Endothelial cell of umbilical vein (primary cell): ENCODE measurements at regions not wholly inside any gene's neighbourhood (a gene's known extent, or its start where the extent isn't known, plus 50 kb on each side); places are given as distances from the start of the nearest gene placed in this dataset.

Experiments
- BruUV-seq: library from RNA; stranded (reverse); fragments of 400-500 nt; replicated peaks from 2 replicates; lab custom pipeline; 2021; lab: Mats Ljungman, UMichigan
- CTCF ChIA-PET: fragments of 300-600, 350-600 bp; sonication (Branson Sonifier 250); formaldehyde crosslinking; loops from one replicate; lab custom pipeline; 2021; ENCODE audit warnings: antibody characterized with exemption, inconsistent platforms; lab: Charles Lee
- POLR2A ChIA-PET: fragments of 300-600, 350-600 bp; sonication (Branson Sonifier 250); formaldehyde crosslinking; loops from one replicate; lab custom pipeline; 2021; ENCODE audit warnings: antibody characterized with exemption, inconsistent platforms; lab: Charles Lee
- DNase-seq: peaks from one replicate; pipeline ENCODE4 v3.0.0-alpha.2; 2011; ENCODE audit warnings: low read depth, low spot score
- FAIRE-seq: peaks from 2 replicates; lab custom pipeline; 2011; peaks lifted over from hg19 to GRCh38; lab: Jason Lieb, UNC
- H2AFZ ChIP-seq: 2 replicates; pipeline ENCODE4 v1.6.0; 2012; ENCODE audit warnings: low read depth, low read length, control low read depth, inconsistent platforms
- H3K27ac ChIP-seq: 2 replicates; pipeline ENCODE4 v1.5.1; 2011; ENCODE audit warnings: low read depth, mild to moderate bottlenecking, control low read depth, low read length, moderate library complexity; ENCODE audit not compliant: insufficient read depth
- H3K27me3 ChIP-seq, 2 experiments: 2 replicates each; pipeline versions ENCODE4 v1.6.0 to v1.6.1; 2011; ENCODE audit warnings: low read length in 2 of 2, mixed read lengths in 1 of 2; ENCODE audit not compliant: control insufficient read depth in 2 of 2, insufficient read depth in 2 of 2
- H3K36me3 ChIP-seq, 2 experiments: 2 replicates in 1 of 2; 3 replicates in 1 of 2; pipeline ENCODE4 v1.5.1; 2011; ENCODE audit warnings: low read length in 2 of 2, mild to moderate bottlenecking in 1 of 2, moderate library complexity in 1 of 2; ENCODE audit not compliant: control insufficient read depth in 2 of 2, insufficient read depth in 2 of 2; ENCODE audit errors: extremely low read depth in 1 of 2
- H3K4me1 ChIP-seq: 3 replicates; pipeline ENCODE4 v1.5.1; 2011; ENCODE audit warnings: mild to moderate bottlenecking, low read length; ENCODE audit not compliant: control insufficient read depth, insufficient read depth; ENCODE audit errors: extremely low read depth
- H3K4me2 ChIP-seq: 2 replicates; pipeline ENCODE4 v1.6.1; 2011; ENCODE audit warnings: low read length, control low read depth, mixed read lengths; ENCODE audit not compliant: insufficient read depth
- H3K4me3 ChIP-seq, 3 experiments: fragments of 200-600 bp in 1 of 3; sonication (generic), shearing (Covaris generic) in 1 of 3; replicated peaks in 1 of 3; 2 replicates each; pipeline ENCODE4 v1.5.1; 2011 to 2016; ENCODE audit warnings: control low read depth in 3 of 3, low read length in 3 of 3, mild to moderate bottlenecking in 2 of 3, inconsistent platforms in 1 of 3, low read depth in 1 of 3, moderate library complexity in 1 of 3; ENCODE audit not compliant: insufficient read depth in 1 of 3
- H3K79me2 ChIP-seq: 2 replicates; pipeline ENCODE4 v1.6.0; 2012; ENCODE audit warnings: low read length, inconsistent platforms; ENCODE audit not compliant: control insufficient read depth, insufficient read depth
- H3K9ac ChIP-seq: replicated peaks from 2 replicates; pipeline ENCODE3; 2011; ENCODE audit warnings: low read length, control low read depth; ENCODE audit not compliant: insufficient read depth; ENCODE audit errors: extremely low read depth
- H3K9me1 ChIP-seq: replicated peaks from 3 replicates; pipeline ENCODE4 v1.6.0; 2011; ENCODE audit warnings: mild to moderate bottlenecking, low read length; ENCODE audit not compliant: control insufficient read depth, insufficient read depth; ENCODE audit errors: extremely low read depth
- H3K9me3 ChIP-seq: replicated peaks from 2 replicates; pipeline ENCODE4 v1.5.1; 2012; ENCODE audit warnings: low read length, inconsistent platforms; ENCODE audit not compliant: control insufficient read depth, insufficient read depth
- H4K20me1 ChIP-seq: replicated peaks from 2 replicates; pipeline ENCODE3; 2011; ENCODE audit warnings: mild to moderate bottlenecking, low read length; ENCODE audit not compliant: control insufficient read depth, insufficient read depth; ENCODE audit errors: extremely low read depth
- FOS ChIP-seq: IDR thresholded peaks from 2 replicates; pipeline ENCODE4 v1.6.1; 2011; ENCODE audit warnings: mild to moderate bottlenecking, low read length, moderate library complexity, borderline replicate concordance; ENCODE audit not compliant: insufficient read depth
- MAX ChIP-seq: IDR thresholded peaks from 2 replicates; pipeline ENCODE4 v1.6.1; 2011; ENCODE audit not compliant: insufficient read depth, insufficient read length
- MYC ChIP-seq: IDR thresholded peaks from one replicate; pipeline ENCODE4 v1.6.1; 2011; ENCODE audit warnings: mild to moderate bottlenecking, low read depth, low read length
- POLR2AphosphoS5 ChIP-seq: IDR thresholded peaks from 2 replicates; pipeline ENCODE4 v1.6.1; 2012; ENCODE audit warnings: low read depth, mild to moderate bottlenecking, control low read depth, low read length, moderate library complexity; ENCODE audit not compliant: insufficient read depth
- dilution Hi-C: fragments of 300-500 bp; cut with MboI; formaldehyde crosslinking; loops from one replicate; pipeline ENCODE4 v1.15.0; 2019; ENCODE audit warnings: low sequenced_read_pairs; ENCODE audit not compliant: extremely low pct_ligation_motif_present
- intact Hi-C: fragments of 100-400 bp; cut with micrococcal nuclease; formaldehyde crosslinking; loops from one replicate; pipeline ENCODE4 v1.10.0; 2022
- TF ChIP-seq, protein P1 (sequence below), 2 donors: IDR thresholded peaks; 1 replicate in 1 of 2; 2 replicates in 1 of 2; pipeline ENCODE4 v1.5.1; 2011; ENCODE audit warnings: low read length in 2 of 2, mild to moderate bottlenecking in 2 of 2, moderate library complexity in 2 of 2, control low read depth in 1 of 2, inconsistent platforms in 1 of 2, low read depth in 1 of 2; ENCODE audit not compliant: insufficient read depth in 1 of 2; ENCODE audit errors: extremely low read depth in 1 of 2

- H3K4me1 ChIP-seq, result no peaks in the 10 kb centered on the region
- dilution Hi-C loops (no loop called here), intact Hi-C loops (no loop called here)
- H3K79me2 ChIP-seq, result no peaks in the 10 kb centered on the region
- no peak for TF ChIP-seq MAX
- TF ChIP-seq MYC, result no peak
- no peak overlapping the region for H3K4me2 ChIP-seq
- DNase-seq (no peak), FAIRE-seq (no peak)
- no peak overlapping the region for H3K4me3 ChIP-seq
- H3K9me3 ChIP-seq, result no peaks in the 10 kb centered on the region
- H4K20me1 ChIP-seq, result no peaks in the 10 kb centered on the region
- CTCF ChIA-PET, result interaction anchor here (1.0 to 1.4 kb wide), 2 partner anchors 14 to 35 kb away, joined by 3 to 5 read pairs; no protein-coding TSS in a partner anchor
- H3K36me3 ChIP-seq, result no peaks in the 10 kb centered on the region
- no TSS peak for BruUV-seq
- no peak overlapping the region for H3K27ac ChIP-seq
- no peak overlapping the region for H3K9ac ChIP-seq
- no peaks in the 10 kb centered on the region for H3K9me1 ChIP-seq
- H3K27me3 ChIP-seq, result no peaks in the 10 kb centered on the region
- no peak overlapping the region for H2AFZ ChIP-seq
- POLR2A ChIA-PET, result no interaction called here
Observed at GRCh38 chr11:110984147-110984546, 261.4 kb upstream of the POU2AF2 start.

DNA sequence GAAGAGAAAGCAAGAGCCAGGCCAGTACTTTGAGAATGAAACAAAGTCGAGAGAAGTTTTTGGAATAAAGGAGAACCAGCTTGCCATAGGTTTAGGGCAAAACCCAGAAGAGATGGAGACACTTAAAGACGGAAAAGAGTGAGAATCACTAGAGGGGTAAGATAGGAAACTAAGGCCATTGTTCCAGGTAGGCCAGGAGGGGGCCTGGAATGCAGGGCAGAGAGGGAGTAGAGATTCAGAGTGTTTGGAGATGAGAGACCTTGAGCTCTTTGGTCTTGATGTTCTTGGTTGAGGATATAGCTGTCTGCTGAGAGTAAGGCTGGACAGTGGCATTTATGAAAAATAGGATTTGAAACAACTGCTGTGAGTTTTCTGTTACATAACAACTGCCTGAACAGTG lies 263.3 kb upstream of the POU2AF2 start:
- Histone ChIP-seq H3K9me3 (no peaks in the 10 kb centered on the region), H3K27me3 (no peaks in the 10 kb centered on the region), H3K4me2 (no peak overlapping the region), H3K4me3 (no peak overlapping the region), H2AFZ (no peak overlapping the region), H3K79me2 (no peaks in the 10 kb centered on the region), H3K27ac (no peak overlapping the region), H3K9ac (no peak overlapping the region), H3K36me3 (no peaks in the 10 kb centered on the region), H3K9me1 (no peaks in the 10 kb centered on the region), H4K20me1 (no peaks in the 10 kb centered on the region), H3K4me1 (no peaks in the 10 kb centered on the region)
- ChIA-PET CTCF (no interaction called here), POLR2A (no interaction called here)
- dilution Hi-C loops, result no loop called here
- no peak for FAIRE-seq
- TF ChIP-seq, protein P1, sequence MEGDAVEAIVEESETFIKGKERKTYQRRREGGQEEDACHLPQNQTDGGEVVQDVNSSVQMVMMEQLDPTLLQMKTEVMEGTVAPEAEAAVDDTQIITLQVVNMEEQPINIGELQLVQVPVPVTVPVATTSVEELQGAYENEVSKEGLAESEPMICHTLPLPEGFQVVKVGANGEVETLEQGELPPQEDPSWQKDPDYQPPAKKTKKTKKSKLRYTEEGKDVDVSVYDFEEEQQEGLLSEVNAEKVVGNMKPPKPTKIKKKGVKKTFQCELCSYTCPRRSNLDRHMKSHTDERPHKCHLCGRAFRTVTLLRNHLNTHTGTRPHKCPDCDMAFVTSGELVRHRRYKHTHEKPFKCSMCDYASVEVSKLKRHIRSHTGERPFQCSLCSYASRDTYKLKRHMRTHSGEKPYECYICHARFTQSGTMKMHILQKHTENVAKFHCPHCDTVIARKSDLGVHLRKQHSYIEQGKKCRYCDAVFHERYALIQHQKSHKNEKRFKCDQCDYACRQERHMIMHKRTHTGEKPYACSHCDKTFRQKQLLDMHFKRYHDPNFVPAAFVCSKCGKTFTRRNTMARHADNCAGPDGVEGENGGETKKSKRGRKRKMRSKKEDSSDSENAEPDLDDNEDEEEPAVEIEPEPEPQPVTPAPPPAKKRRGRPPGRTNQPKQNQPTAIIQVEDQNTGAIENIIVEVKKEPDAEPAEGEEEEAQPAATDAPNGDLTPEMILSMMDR (IDR thresholded peaks at IDR 0.05; ENCODE audit: extremely low read depth in 1 of 2, insufficient read depth in 1 of 2, low read depth in 1 of 2, low read length in 2 of 2), result no peak
- TF ChIP-seq POLR2AphosphoS5 (no peak), FOS (no peak)
- intact Hi-C loops, result no loop called here
- no peak for DNase-seq
- no TSS peak for BruUV-seq
